T-helper 2 cell (primary cell): ENCODE measurements at regions not wholly inside any gene's neighbourhood (a gene's known extent, or its start where the extent isn't known, plus 50 kb on each side); places are given as distances from the start of the nearest gene placed in this dataset.
"Not testable (repeated sequence)": the region's sequence is repeated elsewhere in the genome, so short reads cannot be mapped to it uniquely, and the experiment has no call there.

ENCODE experiments used
- DNase-seq, 5 experiments: peaks; one replicate each; pipeline versions ENCODE4 v3.0.0 to v3.0.0-alpha.2; 2012 to 2022

GRCh38 chrX:149420566-149420965 is 84.5 kb downstream of the IDS start:
- not testable (repeated sequence) for DNase-seq

- no peak for DNase-seq
These were observed 107.1 kb downstream of the IDS start for GRCh38 chrX:149398027-149398426.

- DNase-seq: no peak
These were observed 112.2 kb downstream of the IDS start for GRCh38 chrX:149392921-149393320.

DNA sequence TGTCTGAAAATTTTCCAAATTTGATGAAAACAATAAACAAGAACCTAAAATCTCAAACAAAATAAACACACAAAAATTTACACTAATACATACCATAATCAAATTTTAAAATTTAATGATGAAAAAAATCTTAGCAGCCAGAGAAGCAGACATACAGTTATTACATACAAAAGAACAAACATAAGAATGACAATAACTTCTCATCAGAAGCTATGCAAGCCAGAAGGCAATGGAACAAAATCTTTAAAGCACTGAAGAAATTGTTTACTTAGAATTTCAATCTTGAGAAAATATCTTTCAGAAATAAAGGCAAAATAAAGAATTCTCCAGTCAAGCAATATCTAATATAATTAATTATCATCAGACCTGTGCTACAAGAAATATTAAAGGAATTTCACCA is 121.3 kb downstream of the IDS start:
- no peak for DNase-seq

DNA sequence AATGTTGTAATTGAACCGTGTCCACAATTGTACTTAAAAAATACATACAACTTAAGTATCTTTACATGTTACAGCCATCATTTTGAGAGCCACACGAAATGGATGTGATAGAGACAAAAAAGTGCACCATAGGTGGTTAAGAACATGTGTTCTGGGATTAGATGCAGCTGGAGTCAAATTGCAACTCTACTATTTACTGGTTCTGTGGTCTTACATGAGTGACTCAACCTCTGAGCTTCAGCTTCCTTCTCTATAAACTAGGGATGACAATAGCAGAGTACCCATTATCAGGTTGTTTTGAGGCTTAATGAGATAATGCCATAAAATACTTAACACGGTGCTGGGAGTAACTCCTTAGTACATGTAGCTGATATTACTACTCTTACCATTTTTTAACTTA is 130.4 kb downstream of the IDS start:
- no peak for DNase-seq

GRCh38 chrX:149372866-149373265 is 132.2 kb downstream of the IDS start:
- DNase-seq: no peak

DNA sequence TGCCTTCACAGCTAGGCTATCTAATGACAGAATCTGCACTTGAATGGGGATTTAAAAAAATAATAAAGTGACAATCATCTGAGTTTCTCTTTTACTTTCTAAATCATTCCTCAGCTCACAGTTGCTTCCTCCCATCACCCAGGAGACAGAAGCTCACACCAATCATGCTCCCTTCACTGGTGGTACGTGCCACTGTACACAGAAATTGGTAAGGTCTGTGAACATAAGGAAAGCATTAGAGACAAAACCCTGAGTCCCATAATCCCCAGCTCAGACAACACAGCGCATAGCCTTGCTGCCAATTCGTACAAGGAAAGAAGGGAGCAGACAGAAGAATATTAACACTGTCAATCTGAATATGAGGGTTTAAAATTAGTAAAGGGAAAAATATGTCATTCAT is 133.1 kb downstream of the IDS start:
- no peak for DNase-seq

DNA sequence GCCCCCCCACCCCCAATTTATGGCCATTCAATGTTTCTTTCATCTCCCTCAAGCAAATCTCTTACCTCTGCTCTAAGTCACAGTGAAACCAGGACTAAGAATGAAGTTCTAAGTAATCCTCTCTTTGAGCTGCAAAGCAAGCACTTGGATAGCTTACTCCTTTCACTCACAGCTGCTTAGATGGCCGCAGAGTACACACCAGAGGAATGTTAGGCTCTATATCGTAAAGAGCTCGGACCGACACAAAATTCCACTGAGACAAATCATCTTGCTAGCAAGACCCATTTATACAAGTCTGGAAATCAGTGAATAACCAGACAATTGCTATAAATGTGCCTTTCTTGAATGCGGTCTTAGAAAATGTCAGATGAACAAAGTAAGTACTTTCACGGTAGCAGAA is 135.0 kb downstream of the IDS start:
- DNase-seq: no peak

GRCh38 chrX:149365552-149365951 is 139.6 kb downstream of the IDS start:
- DNase-seq: no peak

DNA sequence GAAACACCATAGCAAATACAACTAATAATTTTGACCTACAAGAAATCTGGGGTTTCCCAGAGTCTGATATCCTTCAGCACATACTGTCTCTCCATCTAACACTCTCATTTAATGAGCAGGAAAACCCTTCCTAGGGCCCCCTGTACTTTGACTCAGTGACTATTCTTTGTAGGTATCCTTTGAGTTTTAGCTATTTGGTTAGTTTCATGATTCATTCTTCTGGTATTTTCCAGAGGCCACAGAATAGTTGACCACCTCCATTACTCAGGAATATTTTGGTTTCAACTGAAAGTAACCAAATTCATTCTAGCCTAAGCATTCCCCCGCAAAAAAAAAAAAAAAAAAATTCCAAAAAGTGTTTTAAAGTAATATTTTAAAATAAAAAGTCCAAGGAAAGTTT is 140.0 kb downstream of the IDS start:
- DNase-seq: no peak

GRCh38 chrX:149363965-149364364 is 141.1 kb downstream of the IDS start:
- no peak for DNase-seq

GRCh38 chrX:149346306-149346705 is 158.8 kb downstream of the IDS start:
- DNase-seq: no peak

- DNase-seq: no peak
These were observed 182.8 kb downstream of the IDS start for GRCh38 chrX:149322316-149322715.

DNA sequence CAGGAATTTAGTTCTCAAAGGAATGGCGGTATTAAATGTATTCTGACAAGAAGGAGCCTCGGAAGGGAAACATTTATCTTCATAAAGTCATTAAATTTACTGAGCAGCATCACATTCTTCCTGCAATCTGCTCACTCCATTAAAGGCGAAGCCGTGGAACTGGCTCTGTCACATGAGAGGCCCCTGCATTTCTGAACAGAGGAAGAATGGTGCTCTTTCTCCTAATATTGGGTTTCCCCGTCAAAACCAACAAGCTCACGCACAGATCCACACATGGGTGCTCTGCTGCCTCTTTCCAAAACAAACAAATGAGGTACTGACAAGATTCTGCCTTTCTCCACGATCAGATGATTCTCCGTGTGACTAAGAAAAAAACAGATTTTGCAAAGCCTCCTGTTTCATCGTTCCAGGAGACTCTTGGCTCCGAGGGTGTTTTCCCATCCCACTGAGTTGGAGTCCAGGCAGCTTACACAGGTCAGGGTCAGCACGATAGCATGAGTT is 191.2 kb downstream of the IDS start:
- DNase-seq: no peak

DNA sequence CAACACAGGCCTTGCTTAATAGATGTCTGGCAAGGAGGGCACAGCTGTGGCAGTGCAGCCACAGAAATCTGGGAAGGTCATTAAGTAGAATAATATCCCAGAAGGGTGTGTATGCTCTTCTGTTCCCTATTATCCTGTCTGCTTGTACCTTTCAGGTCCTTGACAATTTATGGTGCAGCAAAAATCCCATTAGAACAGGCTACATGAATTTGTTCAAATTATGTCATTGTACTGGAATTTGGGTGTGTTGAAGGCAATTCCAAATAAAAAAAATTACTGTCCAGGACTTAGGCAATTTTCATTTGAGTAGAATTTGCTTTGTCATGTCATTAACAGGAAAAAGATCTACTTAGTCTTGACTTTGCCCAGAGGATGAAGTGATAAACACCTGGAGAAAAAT is 192.1 kb downstream of the IDS start:
- no peak for DNase-seq

DNA sequence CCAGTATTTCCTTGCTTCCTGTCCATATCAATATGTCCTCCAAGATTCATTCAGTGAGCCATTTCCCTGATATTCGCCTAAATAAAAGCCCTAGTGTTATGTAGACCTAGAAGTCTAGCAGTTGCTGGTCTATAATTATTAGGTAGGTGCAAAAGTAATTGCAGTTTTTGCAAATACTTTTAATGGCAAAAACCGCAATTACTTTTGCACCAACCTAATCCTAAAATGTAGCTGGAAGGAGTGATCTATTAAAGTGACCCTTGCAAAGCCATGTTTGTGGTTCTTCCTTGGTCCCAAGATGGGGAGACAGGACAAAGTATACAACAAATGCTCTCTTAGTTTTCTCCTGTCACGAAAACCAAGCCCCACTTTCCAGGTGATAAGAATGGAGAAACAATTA is 193.0 kb downstream of the IDS start:
- no peak for DNase-seq

GRCh38 chrX:149302705-149303104 is 202.4 kb downstream of the IDS start:
- DNase-seq: no peak

DNA sequence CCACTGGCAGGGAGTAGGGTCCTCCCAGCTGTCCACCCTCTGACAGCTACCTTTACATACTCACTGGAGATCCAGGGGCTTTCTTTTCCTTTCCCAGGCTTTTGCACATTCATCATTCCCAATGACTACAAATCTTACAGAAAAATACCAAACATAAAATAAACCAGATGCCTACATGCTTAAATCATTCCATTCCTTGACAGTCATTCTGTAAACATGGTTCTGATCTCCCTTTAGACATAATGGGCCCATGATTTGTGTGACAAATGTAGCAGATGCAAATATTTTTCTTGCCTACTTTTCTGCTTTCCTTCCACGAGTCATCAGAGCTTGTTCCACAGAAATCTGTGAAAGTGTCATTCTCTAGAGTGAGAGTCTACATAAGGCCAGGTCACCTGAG is 207.0 kb downstream of the IDS start:
- DNase-seq: no peak

DNA sequence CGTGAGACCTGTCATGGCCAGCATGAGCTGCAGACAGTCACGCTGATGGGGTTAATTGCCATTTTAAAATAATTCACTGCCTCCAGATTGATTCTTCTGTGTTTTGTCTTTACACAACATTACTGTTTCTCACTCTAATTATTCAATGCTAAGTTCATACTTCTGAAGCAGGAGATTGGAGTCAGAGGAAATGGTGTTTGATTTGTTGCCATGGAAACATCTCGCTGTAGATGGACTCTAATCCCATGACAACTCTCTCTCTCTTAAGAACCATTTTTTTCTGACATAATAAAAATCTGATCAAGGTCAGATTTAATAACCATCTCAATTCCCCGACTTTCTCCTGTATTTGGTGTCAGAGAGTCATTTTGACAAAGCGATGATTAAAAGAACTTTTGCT is 209.0 kb downstream of the IDS start:
- no peak for DNase-seq

- peak in 4 of 5 experiments; percentile 3 to 56 (median 6) for DNase-seq
These were observed 218.2 kb downstream of the IDS start for GRCh38 chrX:149286940-149287349.

GRCh38 chrX:149284616-149285015 is 220.5 kb downstream of the IDS start:
- no peak for DNase-seq

DNA sequence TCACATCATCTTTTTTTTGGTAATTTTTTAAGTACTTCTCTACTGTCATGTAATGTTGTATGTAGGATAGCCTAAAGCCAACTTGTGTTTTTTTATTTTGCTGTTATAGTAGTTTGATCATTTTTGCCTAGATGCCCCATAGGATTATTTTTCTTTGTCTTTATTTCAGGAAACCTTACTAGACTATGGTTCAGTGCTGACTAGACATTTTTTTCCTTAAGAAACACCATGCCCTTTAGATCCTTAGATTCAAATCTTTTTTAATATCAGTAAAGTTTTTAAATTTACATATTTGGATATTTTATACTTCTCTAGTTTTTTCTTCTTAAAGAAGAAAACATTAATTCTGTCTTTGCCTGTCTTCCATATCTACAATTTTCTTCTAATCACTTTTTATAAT is 221.3 kb downstream of the IDS start:
- DNase-seq: no peak

DNA sequence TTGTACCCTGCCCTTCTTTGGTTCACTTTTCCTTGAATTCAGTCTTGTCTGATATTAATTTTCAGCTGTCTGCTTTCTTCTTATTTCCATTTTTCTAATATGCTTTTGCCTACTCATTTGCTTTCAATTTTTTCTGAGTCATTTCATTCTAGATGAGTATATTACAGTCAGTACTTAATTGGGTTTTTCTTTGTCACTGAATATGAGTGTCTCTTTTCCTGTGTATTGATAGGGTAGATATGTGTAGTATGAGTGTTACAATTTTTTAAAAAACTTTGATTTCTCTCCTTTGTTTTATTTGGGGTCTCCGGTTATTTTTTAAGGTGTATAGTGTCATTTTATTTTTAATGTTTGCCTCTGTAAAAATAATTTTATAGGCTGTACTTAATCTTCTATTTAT is 222.2 kb downstream of the IDS start:
- no peak for DNase-seq

- DNase-seq: no peak
These were observed 225.1 kb downstream of the IDS start for GRCh38 chrX:149280011-149280410.

GRCh38 chrX:149275836-149276235 is 229.3 kb downstream of the IDS start:
- DNase-seq: no peak
